ENCODE measurements at regions not wholly inside any gene's neighbourhood (a gene's known extent, or its start where the extent isn't known, plus 50 kb on each side); places are given as distances from the start of the nearest gene placed in this dataset.

- CTCF ChIA-PET: no interaction called here
- peaks cover 18% of the 10 kb centered on the region for H3K4me1 Mint-ChIP-seq (ENCODE audit: low read depth, unreplicated experiment)
- POLR2A ChIA-PET: no interaction called here
- H3K36me3 ChIP-seq (ENCODE audit: control insufficient read depth, insufficient read depth, low read length): no peaks in the 10 kb centered on the region
- intact Hi-C loops (cut with micrococcal nuclease; ENCODE audit: unreplicated experiment): no loop called here
- H3K27me3 ChIP-seq (replicated peaks; ENCODE audit: control insufficient read depth, insufficient read depth, low read length): no peaks in the 10 kb centered on the region
- DNase-seq: no peak
- H3K4me1 ChIP-seq: no peaks in the 10 kb centered on the region
- no peaks in the 10 kb centered on the region for H3K27me3 Mint-ChIP-seq (ENCODE audit: insufficient read depth, unreplicated experiment)
- no peak overlapping the region for H3K4me3 Mint-ChIP-seq (ENCODE audit: unreplicated experiment)
- no peaks in the 10 kb centered on the region for H3K36me3 Mint-ChIP-seq (ENCODE audit: insufficient read depth, unreplicated experiment)
- BruUV-seq (replicated peaks): no TSS peak
- TF ChIP-seq CTCF (IDR thresholded peaks at IDR 0.05; ENCODE audit: insufficient read depth in 1 of 2, low read depth in 1 of 2, low read length in 1 of 2, severe bottlenecking in 1 of 2, unreplicated experiment in 1 of 2): no peak
- H3K9me3 ChIP-seq: no peaks in the 10 kb centered on the region; the same call in none of the 2 replicates
- H3K9me3 Mint-ChIP-seq (ENCODE audit: unreplicated experiment): peaks cover 10% of the 10 kb centered on the region
- no peak overlapping the region for H3K4me3 ChIP-seq (ENCODE audit: low read depth, low read length)
- H3K27ac Mint-ChIP-seq (ENCODE audit: unreplicated experiment): no peak overlapping the region
Observed at GRCh38 chr6:168737481-168737880, 296.5 kb downstream of the SMOC2 start.

- POLR2A ChIA-PET: no interaction called here
- H3K9me3 Mint-ChIP-seq (ENCODE audit: unreplicated experiment): peaks cover 10% of the 10 kb centered on the region
- H3K9me3 ChIP-seq: no peaks in the 10 kb centered on the region; the same call in none of the 2 replicates
- CTCF ChIA-PET: no interaction called here
- peaks cover 18% of the 10 kb centered on the region for H3K4me1 Mint-ChIP-seq (ENCODE audit: low read depth, unreplicated experiment)
- no peak overlapping the region for H3K4me3 ChIP-seq (ENCODE audit: low read depth, low read length)
- no peaks in the 10 kb centered on the region for H3K36me3 ChIP-seq (ENCODE audit: control insufficient read depth, insufficient read depth, low read length)
- no peak overlapping the region for H3K27ac Mint-ChIP-seq (ENCODE audit: unreplicated experiment)
- H3K4me3 Mint-ChIP-seq (ENCODE audit: unreplicated experiment): no peak overlapping the region
- TF ChIP-seq CTCF (IDR thresholded peaks at IDR 0.05; ENCODE audit: insufficient read depth in 1 of 2, low read depth in 1 of 2, low read length in 1 of 2, severe bottlenecking in 1 of 2, unreplicated experiment in 1 of 2): no peak
- no peaks in the 10 kb centered on the region for H3K27me3 ChIP-seq (replicated peaks; ENCODE audit: control insufficient read depth, insufficient read depth, low read length)
- intact Hi-C loops (cut with micrococcal nuclease; ENCODE audit: unreplicated experiment): no loop called here
- H3K27me3 Mint-ChIP-seq (ENCODE audit: insufficient read depth, unreplicated experiment): no peaks in the 10 kb centered on the region
- H3K36me3 Mint-ChIP-seq (ENCODE audit: insufficient read depth, unreplicated experiment): no peaks in the 10 kb centered on the region
- DNase-seq: no peak
- BruUV-seq (replicated peaks): no TSS peak
- no peaks in the 10 kb centered on the region for H3K4me1 ChIP-seq
Observed at GRCh38 chr6:168737014-168737413, 296.0 kb downstream of the SMOC2 start.

- H3K4me1 Mint-ChIP-seq (ENCODE audit: low read depth, unreplicated experiment): peaks cover 18% of the 10 kb centered on the region
- Histone ChIP-seq H3K36me3 (ENCODE audit: control insufficient read depth, insufficient read depth, low read length) (no peaks in the 10 kb centered on the region), H3K4me3 (ENCODE audit: low read depth, low read length) (no peak overlapping the region), H3K9me3 (no peaks in the 10 kb centered on the region; the same call in none of the 2 replicates), H3K4me1 (no peaks in the 10 kb centered on the region), H3K27me3 (replicated peaks; ENCODE audit: control insufficient read depth, insufficient read depth, low read length) (no peaks in the 10 kb centered on the region)
- no peaks in the 10 kb centered on the region for H3K27me3 Mint-ChIP-seq (ENCODE audit: insufficient read depth, unreplicated experiment)
- DNase-seq: no peak
- no peak overlapping the region for H3K4me3 Mint-ChIP-seq (ENCODE audit: unreplicated experiment)
- H3K36me3 Mint-ChIP-seq (ENCODE audit: insufficient read depth, unreplicated experiment): no peaks in the 10 kb centered on the region
- no TSS peak for BruUV-seq (replicated peaks)
- ChIA-PET CTCF (no interaction called here), POLR2A (no interaction called here)
- intact Hi-C loops (cut with micrococcal nuclease; ENCODE audit: unreplicated experiment): no loop called here
- peaks cover 10% of the 10 kb centered on the region for H3K9me3 Mint-ChIP-seq (ENCODE audit: unreplicated experiment)
- H3K27ac Mint-ChIP-seq (ENCODE audit: unreplicated experiment): no peak overlapping the region
- TF ChIP-seq CTCF (IDR thresholded peaks at IDR 0.05; ENCODE audit: insufficient read depth in 1 of 2, low read depth in 1 of 2, low read length in 1 of 2, severe bottlenecking in 1 of 2, unreplicated experiment in 1 of 2): no peak
Observed at GRCh38 chr6:168736039-168736438, 295.1 kb downstream of the SMOC2 start.
